ENCODE measurements at regions not wholly inside any gene's neighbourhood (a gene's known extent, or its start where the extent isn't known, plus 50 kb on each side); places are given as distances from the start of the nearest gene placed in this dataset.
"Not testable (repeated sequence)": the region's sequence is repeated elsewhere in the genome, so short reads cannot be mapped to it uniquely, and the experiment has no call there.

- not testable (repeated sequence) for TF ChIP-seq CTCF (IDR thresholded peaks at IDR 0.05 in 2 of 3, conservative IDR thresholded peaks at IDR 0.05 in 1 of 3; ENCODE audit: borderline replicate concordance in 1 of 3, insufficient read depth in 1 of 3, low read depth in 2 of 3, low read length in 2 of 3); EZH2 (IDR thresholded peaks at IDR 0.05); RAD21 (IDR thresholded peaks at IDR 0.05; ENCODE audit: low read depth); CEBPB (IDR thresholded peaks at IDR 0.05; ENCODE audit: low read depth); SP1 (IDR thresholded peaks at IDR 0.05; ENCODE audit: low read depth); ZNF274 (IDR thresholded peaks at IDR 0.05; ENCODE audit: low read depth, low read length); EZH2phosphoT487 (IDR thresholded peaks at IDR 0.05; ENCODE audit: borderline replicate concordance); ZBTB33 (IDR thresholded peaks at IDR 0.05; ENCODE audit: extremely low read depth, insufficient replicate concordance, low read length); REST (IDR thresholded peaks at IDR 0.05; ENCODE audit: low read depth); POLR2AphosphoS5 (IDR thresholded peaks at IDR 0.05; ENCODE audit: low read depth, low read length); MAX (IDR thresholded peaks at IDR 0.05)
These were observed 120.2 kb upstream of the MYT1L start for GRCh38 chr2:2451275-2451674.

Data from HCT116 (cell line).